Gastroesophageal sphincter (tissue), 3 donors: ENCODE measurements at regions not wholly inside any gene's neighbourhood (a gene's known extent, or its start where the extent isn't known, plus 50 kb on each side); places are given as distances from the start of the nearest gene placed in this dataset.

Experiments used
- POLR2A ChIP-seq, 2 donors: fragments of 450-650 bp; IDR thresholded peaks; one replicate each; pipeline ENCODE4 v1.6.1; 2017; ENCODE audit warnings: antibody characterized with exemption in 2 of 2, mild to moderate bottlenecking in 2 of 2, moderate library complexity in 1 of 2
- TF ChIP-seq, protein P1 (sequence below), 4 experiments: fragments of 200-600 bp in 2 of 4; fragments of 450-650 bp in 2 of 4; sonication (generic) in 1 of 4; IDR thresholded peaks; one replicate each; pipeline ENCODE4 v1.5.1; 2017 to 2019; ENCODE audit warnings: antibody characterized with exemption in 4 of 4, mild to moderate bottlenecking in 2 of 4, moderate library complexity in 2 of 4

DNA sequence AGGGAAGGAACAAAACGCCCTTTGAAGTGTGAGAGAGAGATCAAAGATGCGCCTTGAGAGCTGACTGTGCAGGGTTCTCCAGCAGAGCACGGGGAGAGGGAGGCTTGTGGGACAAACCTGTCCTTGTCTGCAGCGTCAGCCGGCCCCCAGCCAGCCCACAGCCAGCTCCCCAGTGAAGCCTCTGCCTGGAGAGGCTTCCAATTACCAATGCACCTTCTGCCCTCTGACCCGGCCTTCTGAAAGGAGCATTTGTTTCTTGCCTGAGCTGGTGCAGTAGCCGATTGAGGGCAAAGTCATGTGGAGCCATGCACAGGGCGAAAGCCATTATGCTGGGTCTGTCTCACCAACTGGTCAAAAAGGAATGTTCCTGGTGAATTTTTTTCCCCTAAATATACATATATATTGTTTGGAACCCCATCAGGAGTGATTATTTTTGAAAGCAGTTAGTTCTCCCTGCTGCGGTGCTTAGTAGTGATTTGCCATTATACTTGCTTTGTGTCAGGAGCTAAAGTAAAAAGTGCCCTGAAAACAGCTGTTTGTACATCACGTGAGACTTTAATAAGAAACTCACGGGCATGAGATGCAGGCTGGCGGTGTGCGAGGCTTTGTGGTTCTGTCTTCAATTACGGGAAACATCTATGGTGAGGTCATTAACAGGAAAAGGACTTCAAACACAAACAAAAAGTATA is 268.6 kb downstream of the KLF6 start:
- TF ChIP-seq, protein P1, sequence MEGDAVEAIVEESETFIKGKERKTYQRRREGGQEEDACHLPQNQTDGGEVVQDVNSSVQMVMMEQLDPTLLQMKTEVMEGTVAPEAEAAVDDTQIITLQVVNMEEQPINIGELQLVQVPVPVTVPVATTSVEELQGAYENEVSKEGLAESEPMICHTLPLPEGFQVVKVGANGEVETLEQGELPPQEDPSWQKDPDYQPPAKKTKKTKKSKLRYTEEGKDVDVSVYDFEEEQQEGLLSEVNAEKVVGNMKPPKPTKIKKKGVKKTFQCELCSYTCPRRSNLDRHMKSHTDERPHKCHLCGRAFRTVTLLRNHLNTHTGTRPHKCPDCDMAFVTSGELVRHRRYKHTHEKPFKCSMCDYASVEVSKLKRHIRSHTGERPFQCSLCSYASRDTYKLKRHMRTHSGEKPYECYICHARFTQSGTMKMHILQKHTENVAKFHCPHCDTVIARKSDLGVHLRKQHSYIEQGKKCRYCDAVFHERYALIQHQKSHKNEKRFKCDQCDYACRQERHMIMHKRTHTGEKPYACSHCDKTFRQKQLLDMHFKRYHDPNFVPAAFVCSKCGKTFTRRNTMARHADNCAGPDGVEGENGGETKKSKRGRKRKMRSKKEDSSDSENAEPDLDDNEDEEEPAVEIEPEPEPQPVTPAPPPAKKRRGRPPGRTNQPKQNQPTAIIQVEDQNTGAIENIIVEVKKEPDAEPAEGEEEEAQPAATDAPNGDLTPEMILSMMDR (IDR thresholded peaks at IDR 0.05), result no peak
- TF ChIP-seq POLR2A (IDR thresholded peaks at IDR 0.05), result no peak
